ENCODE measurements at regions not wholly inside any gene's neighbourhood (a gene's known extent, or its start where the extent isn't known, plus 50 kb on each side); places are given as distances from the start of the nearest gene placed in this dataset.

DNA sequence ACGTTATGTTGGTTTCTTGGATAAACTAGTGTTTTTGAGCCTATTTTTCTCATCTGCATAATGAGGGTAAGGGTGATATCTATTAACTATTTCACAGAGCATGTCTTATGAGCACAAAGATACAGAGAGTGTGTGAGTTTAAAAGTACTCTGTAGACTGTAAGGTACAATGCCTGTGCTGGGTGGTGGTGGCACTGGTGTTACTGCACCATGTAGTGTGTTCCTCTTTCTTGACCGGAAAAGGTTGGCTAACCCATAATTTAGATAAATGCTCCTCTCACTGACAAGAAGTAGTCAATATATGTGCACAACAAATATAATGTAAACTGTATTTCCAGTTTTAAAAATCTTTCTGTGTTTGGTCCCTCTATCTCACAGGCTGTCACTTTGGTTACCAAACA is 116.2 kb upstream of the MMS22L start:
- in situ Hi-C loops (cut with MboI), result no loop called here
- CTCF ChIA-PET, result interaction anchor here (0.7 to 2.1 kb wide), 5 partner anchors 184 to 220 kb away, joined by 3 to 13 read pairs (median 5); no protein-coding TSS in a partner anchor
- Histone ChIP-seq H4K20me1 (ENCODE audit: control insufficient read depth, insufficient read depth) (no peaks in the 10 kb centered on the region), H3K4me1 (ENCODE audit: control insufficient read depth, insufficient read depth, low read length) (no peaks in the 10 kb centered on the region), H3K9ac (ENCODE audit: control insufficient read depth, insufficient read depth, low read length) (no peak overlapping the region), H3K79me2 (ENCODE audit: control insufficient read depth, insufficient read depth, low read length) (no peaks in the 10 kb centered on the region), H3K4me2 (ENCODE audit: control insufficient read depth, insufficient read depth) (no peak overlapping the region), H3K9me3 (replicated peaks; ENCODE audit: control insufficient read depth, insufficient read depth, low read length) (no peaks in the 10 kb centered on the region), H3K36me3 (ENCODE audit: control insufficient read depth in 2 of 2, insufficient read depth in 2 of 2, low read length in 1 of 2) (no peaks in the 10 kb centered on the region), H3K27me3 (replicated peaks in 1 of 2; ENCODE audit: control insufficient read depth in 2 of 2, insufficient read depth in 2 of 2, low read length in 1 of 2) (no peaks in the 10 kb centered on the region), H3K4me3 (no peak overlapping the region), H3K27ac (ENCODE audit: control insufficient read depth, insufficient read depth) (no peak overlapping the region), H2AFZ (ENCODE audit: control insufficient read depth, low read depth, low read length) (no peak overlapping the region)
- SMC1A ChIA-PET (ENCODE audit: uncharacterized antibody, unreplicated experiment), result interaction anchor here (0.9 kb wide), 1 partner anchor 331 kb away, joined by 3 read pairs; no protein-coding TSS in a partner anchor
- peak; percentile 34; the same call in 1 of the 3 replicates for ATAC-seq
- RAD21 ChIA-PET (ENCODE audit: unreplicated experiment), result no interaction called here
- intact Hi-C loops (cut with micrococcal nuclease; ENCODE audit: unreplicated experiment), result no loop called here
- BruUV-seq (replicated peaks), result no TSS peak
- TF ChIP-seq STAT1 (conservative IDR thresholded peaks at IDR 0.05) (no peak), CHD4 (IDR thresholded peaks at IDR 0.05) (no peak), CHD1 (IDR thresholded peaks at IDR 0.05; ENCODE audit: low read depth, low read length) (no peak), RUNX3 (IDR thresholded peaks at IDR 0.05; ENCODE audit: low read length) (no peak), SUZ12 (IDR thresholded peaks at IDR 0.05; ENCODE audit: unreplicated experiment) (no peak), NBN (IDR thresholded peaks at IDR 0.05) (no peak), MXI1 (IDR thresholded peaks at IDR 0.05; ENCODE audit: low read depth, low read length) (no peak), GABPA (IDR thresholded peaks at IDR 0.05; ENCODE audit: low read depth) (no peak), ZNF622 (IDR thresholded peaks at IDR 0.05) (no peak), BMI1 (IDR thresholded peaks at IDR 0.05; ENCODE audit: borderline replicate concordance) (no peak)
- TF ChIP-seq, protein P1, sequence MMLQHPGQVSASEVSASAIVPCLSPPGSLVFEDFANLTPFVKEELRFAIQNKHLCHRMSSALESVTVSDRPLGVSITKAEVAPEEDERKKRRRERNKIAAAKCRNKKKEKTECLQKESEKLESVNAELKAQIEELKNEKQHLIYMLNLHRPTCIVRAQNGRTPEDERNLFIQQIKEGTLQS (IDR thresholded peaks at IDR 0.05; ENCODE audit: borderline replicate concordance, extremely low read depth, low read depth, low read length), result no peak
- POLR2A ChIA-PET, result interaction anchor here (0.6 kb wide), 1 partner anchor 343 kb away, joined by 5 read pairs; no protein-coding TSS in a partner anchor
- FAIRE-seq, result peak; percentile 13
- DNase-seq (ENCODE audit: low read depth, low spot score), result no peak
- WGBS (ENCODE audit: insufficient coverage, insufficient replicate concordance, low lambda C conversion rate, missing lambda C conversion rate), result 53% methylated on average over 2 of the region's 2 CpGs

Data from GM12878 (cell line).